Activated CD8-positive, alpha-beta memory T cell treated with anti-CD3 and anti-CD28 coated beads for 24 hours (primary cell): ENCODE measurements at regions not wholly inside any gene's neighbourhood (a gene's known extent, or its start where the extent isn't known, plus 50 kb on each side); places are given as distances from the start of the nearest gene placed in this dataset.
"Not testable (repeated sequence)": the region's sequence is repeated elsewhere in the genome, so short reads cannot be mapped to it uniquely, and the experiment has no call there.

ENCODE experiments used
- DNase-seq: peaks from one replicate; pipeline ENCODE4 v3.0.0-alpha.2; 2020

DNA sequence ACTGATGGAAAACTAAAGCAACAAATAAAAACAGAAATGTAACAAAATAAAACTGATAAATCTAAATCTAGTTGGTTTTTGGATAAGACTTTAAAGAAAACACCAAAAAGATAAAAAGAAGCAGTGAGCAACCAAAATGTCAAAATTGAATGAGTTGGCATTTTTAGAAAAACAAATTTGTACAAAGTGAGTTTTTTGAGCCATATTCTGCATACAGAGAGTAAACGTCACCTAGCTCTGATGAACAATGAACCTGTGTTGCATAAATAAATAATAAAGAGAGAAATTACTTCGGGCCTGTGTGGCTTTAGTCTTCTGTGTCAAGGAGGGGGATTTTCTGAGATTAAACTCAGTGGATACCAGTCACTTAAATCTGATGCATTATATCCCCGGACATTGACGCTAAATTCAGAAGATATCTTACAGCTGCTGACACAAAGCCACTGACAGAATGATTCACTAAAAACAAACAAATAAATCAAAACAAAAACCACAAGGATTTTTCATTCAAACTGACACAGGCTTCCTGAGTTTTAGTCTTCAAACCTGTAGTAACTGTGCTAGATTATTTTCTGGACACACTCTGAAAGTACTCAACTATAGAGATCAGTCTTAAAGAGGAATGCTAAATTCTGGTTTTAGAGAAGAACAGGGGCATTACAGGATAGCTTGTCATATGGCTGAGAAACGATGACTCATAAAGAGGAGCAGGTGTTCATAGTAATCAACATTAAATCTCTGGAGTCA, 403.5 kb upstream of the ST8SIA4 start:
- DNase-seq, result no peak

GRCh38 chr5:101296477-101296876, 393.4 kb upstream of the ST8SIA4 start:
- DNase-seq, result no peak

DNA sequence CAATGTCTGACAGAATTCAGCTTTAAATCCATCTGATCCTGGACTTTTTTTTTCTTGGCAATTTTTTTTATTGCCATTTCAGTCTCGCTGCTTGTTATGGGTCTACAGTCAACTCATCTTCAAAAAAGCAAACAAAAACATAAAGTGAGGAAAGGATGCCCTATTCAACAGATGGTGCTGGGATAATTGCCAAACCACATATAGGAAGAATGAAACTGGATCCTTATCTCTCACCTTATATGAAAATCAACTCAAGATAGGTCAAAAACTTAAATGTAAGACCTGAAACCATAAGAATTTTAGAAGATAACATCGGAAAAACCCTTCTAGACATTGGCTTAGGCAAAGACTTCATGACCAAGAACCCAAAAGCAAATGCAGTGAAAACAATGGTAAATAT, 389.1 kb upstream of the ST8SIA4 start:
- no peak for DNase-seq

DNA sequence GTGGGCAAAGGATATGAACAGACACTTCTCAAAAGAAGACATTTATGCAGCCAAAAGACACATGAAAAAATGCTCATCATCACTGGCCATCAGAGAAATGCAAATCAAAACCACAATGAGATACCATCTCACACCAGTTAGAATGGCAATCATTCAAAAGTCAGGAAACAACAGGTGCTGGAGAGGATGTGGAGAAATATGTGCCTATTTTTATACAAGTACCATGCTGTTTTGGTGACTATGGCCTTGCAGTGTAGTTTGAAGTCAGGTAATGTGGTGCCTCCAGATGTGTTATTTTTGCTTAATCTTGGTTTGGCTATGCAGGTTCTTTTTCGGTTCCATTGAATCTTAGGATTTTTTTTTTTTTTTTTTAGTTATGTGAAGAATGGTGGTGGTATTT, 387.7 kb upstream of the ST8SIA4 start:
- not testable (repeated sequence) for DNase-seq

- no peak for DNase-seq
Observed at GRCh38 chr5:101288633-101289032, 385.6 kb upstream of the ST8SIA4 start.

DNA sequence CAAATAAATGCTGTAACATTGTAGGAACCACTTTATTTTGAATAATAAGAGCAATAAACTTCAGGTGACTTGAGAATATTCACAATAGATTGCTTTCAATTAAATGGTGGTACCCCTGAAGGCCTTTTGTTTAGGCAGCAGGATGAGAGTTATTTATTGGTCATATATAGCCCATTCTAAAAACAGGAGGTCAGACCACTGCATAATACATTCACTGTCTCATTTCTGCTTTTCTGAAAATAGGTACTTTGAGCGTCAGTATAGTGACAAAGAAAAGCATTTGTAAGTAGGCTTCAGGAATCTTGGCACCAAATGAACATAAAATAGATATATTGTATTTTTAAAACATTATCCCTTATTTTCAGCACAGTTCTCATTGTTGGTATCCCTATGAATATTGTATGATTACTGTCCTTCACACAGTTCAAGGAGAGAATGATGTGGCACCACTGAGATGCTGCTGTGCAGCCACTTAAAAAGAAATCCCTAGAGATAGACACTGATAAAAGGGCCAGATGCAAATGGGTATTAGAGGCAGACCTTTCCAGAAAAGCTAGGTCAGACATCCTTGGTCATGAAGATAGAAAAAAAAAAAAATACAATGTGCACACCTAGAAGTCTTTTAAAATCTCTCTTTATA, 381.8 kb upstream of the ST8SIA4 start:
- DNase-seq, result no peak

DNA sequence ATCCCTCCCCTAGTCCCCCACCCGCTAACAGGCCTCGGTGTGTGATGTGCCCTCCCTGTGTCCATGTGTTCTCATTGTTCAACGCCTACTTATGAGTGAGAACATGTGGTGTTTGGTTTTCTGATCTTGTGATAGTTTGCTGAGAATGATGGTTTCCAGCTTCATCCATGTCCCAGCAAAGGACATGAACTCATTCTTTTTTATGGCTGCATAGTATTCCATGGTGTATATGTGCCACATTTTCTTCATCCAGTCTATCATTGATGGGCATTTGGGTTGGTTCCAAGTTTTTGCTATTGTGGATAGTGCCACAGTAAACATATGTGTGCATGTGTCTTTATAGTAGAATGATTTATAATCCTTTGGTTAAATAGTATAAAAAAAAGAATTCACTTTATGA, 380.9 kb upstream of the ST8SIA4 start:
- DNase-seq, result not testable (repeated sequence)

GRCh38 chr5:101278917-101279316, 375.8 kb upstream of the ST8SIA4 start:
- no peak for DNase-seq

- no peak for DNase-seq
Observed at GRCh38 chr5:101278011-101278687, 375.1 kb upstream of the ST8SIA4 start.

- DNase-seq, result no peak
Observed at GRCh38 chr5:101271945-101272344, 368.9 kb upstream of the ST8SIA4 start.

DNA sequence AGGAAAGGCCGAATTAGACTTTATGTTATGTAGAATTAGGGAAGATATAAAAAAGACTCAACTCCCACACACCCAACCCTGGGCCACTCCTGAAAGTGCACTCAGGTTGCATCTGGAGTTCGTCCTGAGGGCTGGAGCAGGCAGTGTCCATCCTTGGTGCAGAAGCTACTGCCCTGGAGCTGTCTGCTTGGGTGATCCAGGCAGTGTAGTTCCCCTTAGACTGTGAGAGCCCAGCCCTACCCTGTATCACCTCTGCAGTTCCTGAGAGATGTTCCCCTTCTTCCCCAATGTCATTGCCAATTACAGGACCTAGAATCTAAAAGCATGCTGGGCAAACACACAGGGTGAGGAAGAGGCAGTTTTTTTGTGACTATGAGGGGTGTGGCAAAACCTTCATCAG, 368.3 kb upstream of the ST8SIA4 start:
- no peak for DNase-seq

- no peak for DNase-seq
Observed at GRCh38 chr5:101260857-101261256, 357.8 kb upstream of the ST8SIA4 start.

GRCh38 chr5:101253096-101253495, 350.0 kb upstream of the ST8SIA4 start:
- DNase-seq, result no peak

GRCh38 chr5:101244621-101245020, 341.5 kb upstream of the ST8SIA4 start:
- no peak for DNase-seq

GRCh38 chr5:101212942-101213514, 309.9 kb upstream of the ST8SIA4 start:
- no peak for DNase-seq

DNA sequence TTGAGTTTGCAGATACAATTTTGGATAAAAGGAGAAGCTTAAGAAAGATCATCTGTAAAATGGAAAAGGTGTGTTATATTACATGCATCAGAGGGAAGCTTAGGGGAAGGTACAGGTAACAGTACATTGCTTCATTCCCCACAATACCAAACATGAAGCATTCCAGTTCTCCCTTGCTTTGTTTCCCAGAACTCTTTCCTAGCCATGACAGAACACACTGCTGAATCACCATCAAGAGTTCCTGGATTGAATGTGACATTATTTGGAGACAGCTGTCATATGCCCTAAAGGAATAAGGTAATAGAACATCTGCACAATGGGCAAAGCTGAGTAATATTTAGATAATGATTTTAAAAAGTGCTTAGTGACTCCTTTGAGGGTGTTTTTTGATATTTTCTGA, 303.5 kb upstream of the ST8SIA4 start:
- no peak for DNase-seq

DNA sequence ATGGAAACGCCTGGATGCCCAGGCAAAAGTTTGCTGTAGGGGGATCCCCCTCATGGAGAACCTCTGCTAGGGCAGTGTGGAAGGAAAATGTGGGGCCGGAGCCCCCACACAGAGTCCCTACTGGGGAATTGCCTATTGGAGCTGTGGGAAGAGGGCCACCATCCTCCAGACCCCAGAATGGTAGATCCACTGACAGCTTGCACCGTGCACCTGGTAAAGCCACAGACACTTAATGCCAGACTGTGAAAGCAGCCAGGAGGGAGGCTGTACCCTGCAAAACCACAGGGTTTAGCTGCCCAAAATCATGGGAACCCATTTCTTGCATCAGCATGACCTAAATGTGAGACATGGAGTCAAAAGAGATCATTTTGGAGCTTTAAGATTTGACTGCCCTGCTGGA, 302.0 kb upstream of the ST8SIA4 start:
- DNase-seq, result not testable (repeated sequence)

GRCh38 chr5:101180365-101180764, 277.3 kb upstream of the ST8SIA4 start:
- not testable (repeated sequence) for DNase-seq

DNA sequence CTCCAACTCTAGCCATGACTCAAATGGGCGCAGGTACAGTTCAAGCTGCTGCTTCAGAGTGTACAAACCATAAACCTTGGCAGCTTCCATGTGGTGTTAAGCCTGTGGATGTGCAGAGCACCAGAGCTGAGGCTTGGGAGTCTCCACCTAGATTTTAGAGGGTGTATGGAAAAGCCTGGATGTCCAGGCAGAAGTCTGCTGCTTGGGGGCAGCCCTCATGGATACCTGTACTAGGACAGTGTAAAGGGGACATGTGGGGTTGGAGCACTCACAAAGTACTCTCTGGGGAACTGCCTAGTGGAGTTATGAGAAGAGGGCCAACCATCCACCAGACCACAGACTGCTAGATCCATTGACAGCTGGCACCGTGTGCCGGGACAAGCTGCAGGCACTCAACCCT, 273.5 kb upstream of the ST8SIA4 start:
- no peak for DNase-seq

DNA sequence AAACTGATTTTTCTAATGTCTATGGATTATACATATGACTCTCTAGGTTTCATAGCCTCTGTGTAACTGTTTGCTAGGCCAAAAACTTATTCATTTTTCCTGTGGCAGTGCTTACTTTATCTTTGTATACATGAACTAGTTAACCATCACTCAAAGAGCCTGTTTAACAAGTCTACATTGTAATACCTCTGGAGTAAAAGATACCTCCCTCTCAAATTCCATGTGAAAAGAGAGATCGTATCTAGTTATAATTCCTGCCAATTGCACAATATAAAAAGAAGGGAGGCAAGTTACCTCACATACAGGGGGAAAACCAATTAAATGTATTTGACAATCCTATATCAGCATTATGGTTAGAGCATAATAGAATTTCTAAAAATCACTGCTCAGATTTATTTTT, 271.9 kb upstream of the ST8SIA4 start:
- DNase-seq, result no peak

GRCh38 chr5:101163088-101163487, 260.0 kb upstream of the ST8SIA4 start:
- DNase-seq, result no peak

GRCh38 chr5:101160002-101160401, 256.9 kb upstream of the ST8SIA4 start:
- DNase-seq, result no peak

GRCh38 chr5:101159006-101159405, 255.9 kb upstream of the ST8SIA4 start:
- DNase-seq, result no peak

DNA sequence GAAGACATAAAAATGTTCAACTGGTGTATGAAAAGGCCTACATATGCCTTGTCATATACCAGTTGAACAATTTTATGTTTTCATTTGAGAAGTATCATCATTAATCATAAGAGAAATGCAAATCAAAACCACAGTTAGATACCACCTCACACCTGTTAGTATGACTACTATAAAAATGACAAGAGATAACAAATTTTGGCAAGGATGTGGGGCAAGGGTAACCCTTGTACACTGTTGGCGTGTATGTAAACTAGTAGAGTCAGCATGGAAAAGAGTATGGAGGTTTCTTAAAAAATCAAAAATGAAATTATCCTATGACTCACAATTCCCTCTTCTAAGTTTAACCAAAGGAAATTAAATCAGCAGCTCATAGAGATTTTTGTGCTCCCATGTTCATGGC, 250.4 kb upstream of the ST8SIA4 start:
- DNase-seq, result no peak
